ENCODE measurements at regions not wholly inside any gene's neighbourhood (a gene's known extent, or its start where the extent isn't known, plus 50 kb on each side); places are given as distances from the start of the nearest gene placed in this dataset.

GRCh38 chr17:71398800-71399219 lies 722.0 kb upstream of the SOX9 start:
- Histone ChIP-seq H3K4me3 (no peak overlapping the region), H3K4me1 (no peaks in the 10 kb centered on the region), H3K9me3 (no peaks in the 10 kb centered on the region), H3K36me3 (no peaks in the 10 kb centered on the region), H3K27me3 (ENCODE audit: low read depth) (no peaks in the 10 kb centered on the region), H3K27ac (no peak overlapping the region)
- ATAC-seq (no peak), DNase-seq (no peak)
- TF ChIP-seq CTCF (IDR thresholded peaks at IDR 0.05), result no peak
- intact Hi-C loops (cut with DNase I), result no loop called here

- TF ChIP-seq CTCF (IDR thresholded peaks at IDR 0.05), result no peak
- no peak for ATAC-seq
These were observed 721.6 kb upstream of the SOX9 start for GRCh38 chr17:71399221-71399620.

GRCh38 chr17:71399649-71400048 lies 721.2 kb upstream of the SOX9 start:
- H3K4me3 ChIP-seq, result no peak overlapping the region
- no peak for DNase-seq
- intact Hi-C loops (cut with DNase I), result no loop called here
- no peaks in the 10 kb centered on the region for H3K36me3 ChIP-seq
- H3K27ac ChIP-seq, result no peak overlapping the region
- H3K9me3 ChIP-seq, result no peaks in the 10 kb centered on the region
- no peaks in the 10 kb centered on the region for H3K27me3 ChIP-seq (ENCODE audit: low read depth)
- H3K4me1 ChIP-seq, result no peaks in the 10 kb centered on the region
- no peak for TF ChIP-seq CTCF (IDR thresholded peaks at IDR 0.05)
- no peak for ATAC-seq

More at GRCh38 chr17:71399221-71399620, 721.6 kb upstream of the SOX9 start:
- Histone ChIP-seq H3K27me3 (ENCODE audit: low read depth) (no peaks in the 10 kb centered on the region), H3K9me3 (no peaks in the 10 kb centered on the region), H3K36me3 (no peaks in the 10 kb centered on the region), H3K27ac (no peak overlapping the region), H3K4me1 (no peaks in the 10 kb centered on the region), H3K4me3 (no peak overlapping the region)
- intact Hi-C loops (cut with DNase I), result no loop called here
- no peak for DNase-seq

GRCh38 chr17:71402007-71402406 lies 718.8 kb upstream of the SOX9 start:
- ATAC-seq (no peak), DNase-seq (no peak)
- Histone ChIP-seq H3K4me3 (no peak overlapping the region), H3K4me1 (no peaks in the 10 kb centered on the region), H3K36me3 (no peaks in the 10 kb centered on the region), H3K27ac (no peak overlapping the region), H3K27me3 (ENCODE audit: low read depth) (no peaks in the 10 kb centered on the region), H3K9me3 (no peaks in the 10 kb centered on the region)
- intact Hi-C loops (cut with DNase I), result no loop called here
- TF ChIP-seq CTCF (IDR thresholded peaks at IDR 0.05), result no peak

- DNase-seq (no peak), ATAC-seq (no peak)
- intact Hi-C loops (cut with DNase I), result no loop called here
- TF ChIP-seq CTCF (IDR thresholded peaks at IDR 0.05), result no peak
- H3K4me3 ChIP-seq, result no peak overlapping the region
- no peaks in the 10 kb centered on the region for H3K36me3 ChIP-seq
- no peaks in the 10 kb centered on the region for H3K9me3 ChIP-seq
- H3K27ac ChIP-seq, result no peak overlapping the region
- H3K27me3 ChIP-seq (ENCODE audit: low read depth), result no peaks in the 10 kb centered on the region
- no peaks in the 10 kb centered on the region for H3K4me1 ChIP-seq
These were observed 718.1 kb upstream of the SOX9 start for GRCh38 chr17:71402661-71403141.

- DNase-seq (no peak), ATAC-seq (no peak)
- H3K4me3 ChIP-seq, result no peak overlapping the region
- H3K27ac ChIP-seq, result no peak overlapping the region
- no peaks in the 10 kb centered on the region for H3K9me3 ChIP-seq
- no peaks in the 10 kb centered on the region for H3K27me3 ChIP-seq (ENCODE audit: low read depth)
- H3K36me3 ChIP-seq, result no peaks in the 10 kb centered on the region
- no peaks in the 10 kb centered on the region for H3K4me1 ChIP-seq
- intact Hi-C loops (cut with DNase I), result no loop called here
- no peak for TF ChIP-seq CTCF (IDR thresholded peaks at IDR 0.05)
These were observed 715.7 kb upstream of the SOX9 start for GRCh38 chr17:71405101-71405500.

Measured in lower lobe of right lung (tissue), 2 donors.